ENCODE measurements at regions not wholly inside any gene's neighbourhood (a gene's known extent, or its start where the extent isn't known, plus 50 kb on each side); places are given as distances from the start of the nearest gene placed in this dataset.
A peak's percentile ranks its signal among the peaks of the same experiment; 100 is the strongest.

- Histone ChIP-seq H3K79me1 (ENCODE audit: low read depth, low read length) (no peaks in the 10 kb centered on the region), H3K4me1 (replicated peaks in 1 of 4; ENCODE audit: control insufficient read depth in 3 of 4, insufficient read depth in 4 of 4, low read length in 3 of 4) (peaks cover 0 to 3% (median under 1%) of the 10 kb centered on the region in 4 experiments; a peak in 3 of 7 replicates), H3K18ac (ENCODE audit: extremely low read depth, low read length) (no peak overlapping the region), H3K79me2 (ENCODE audit: control insufficient read depth in 1 of 2, insufficient read depth in 2 of 2, low read length in 2 of 2) (no peaks in the 10 kb centered on the region), H2AK5ac (ENCODE audit: low read depth, low read length) (0 out of 2 replicates have a peak overlapping the region, but pooled peaks have one; percentile 39), H3K27ac (ENCODE audit: low read depth, low read length) (no peak overlapping the region), H3K14ac (ENCODE audit: insufficient read length) (no peak overlapping the region), H3K36me3 (ENCODE audit: control insufficient read depth in 2 of 4, insufficient read depth in 4 of 4, low read length in 3 of 4) (no peaks in the 10 kb centered on the region; a peak in 1 of 8 replicates), H3K27me3 (replicated peaks in 1 of 4; ENCODE audit: control insufficient read depth in 3 of 4, extremely low read depth in 1 of 4, insufficient read depth in 3 of 4, low read length in 3 of 4) (no peaks in the 10 kb centered on the region), H4K8ac (ENCODE audit: extremely low read depth, insufficient read depth, low read length) (no peak overlapping the region), H4K5ac (ENCODE audit: insufficient read length, low read depth, low read length) (no peak overlapping the region), H3K56ac (replicated peaks; ENCODE audit: insufficient read length, low read depth, low read length) (no peak overlapping the region), H3K4me2 (ENCODE audit: insufficient read depth in 1 of 2, low read depth in 2 of 2, low read length in 2 of 2) (no peak overlapping the region), H3K4me3 (ENCODE audit: extremely low read depth in 1 of 4, insufficient read depth in 2 of 4, low read depth in 3 of 4, low read length in 4 of 4) (no peak overlapping the region), H2BK15ac (ENCODE audit: low read length) (no peak overlapping the region), H4K20me1 (replicated peaks in 1 of 2; ENCODE audit: control insufficient read depth in 1 of 2, insufficient read depth in 2 of 2, low read length in 2 of 2) (peaks cover 0 to 3% of the 10 kb centered on the region in 2 experiments), H3K23ac (ENCODE audit: insufficient read length) (no peak overlapping the region), H4K91ac (replicated peaks; ENCODE audit: insufficient read length, low read length) (no peak overlapping the region), H3K23me2 (ENCODE audit: low read depth, low read length) (peaks cover 5% of the 10 kb centered on the region; the same call in 1 of the 2 replicates), H2BK5ac (ENCODE audit: low read depth, low read length) (peak overlapping the region; percentile 16; the same call in 1 of the 2 replicates), H2BK120ac (replicated peaks; ENCODE audit: low read depth, low read length) (no peak overlapping the region), H2BK12ac (ENCODE audit: low read depth, low read length) (peak overlapping the region; percentile 39; the same call in 1 of the 2 replicates), H2BK20ac (ENCODE audit: low read length) (no peak overlapping the region), H2AFZ (ENCODE audit: low read length) (no peak overlapping the region), H3K9ac (replicated peaks in 1 of 4; ENCODE audit: extremely low read depth in 1 of 4, low read depth in 3 of 4, low read length in 3 of 4) (no peak overlapping the region), H3K4ac (replicated peaks; ENCODE audit: insufficient read length, low read depth, low read length) (no peak overlapping the region), H3K9me3 (ENCODE audit: insufficient read depth in 2 of 2, low read depth in 1 of 2, low read length in 1 of 2) (no peaks in the 10 kb centered on the region)
- no peak for TF ChIP-seq SP1 (IDR thresholded peaks at IDR 0.05; ENCODE audit: low read depth, low read length)
- TF ChIP-seq PHF8 (conservative IDR thresholded peaks at IDR 0.05; ENCODE audit: low read depth, low read length): no peak
- no peak for TF ChIP-seq KDM1A (IDR thresholded peaks at IDR 0.05; ENCODE audit: borderline replicate concordance, low read length)
- no peak for TF ChIP-seq JUND (IDR thresholded peaks at IDR 0.05; ENCODE audit: low read length)
- no peak for TF ChIP-seq YY1 (IDR thresholded peaks at IDR 0.05; ENCODE audit: low read depth, low read length)
- no peak for TF ChIP-seq BRCA1 (IDR thresholded peaks at IDR 0.05; ENCODE audit: low read depth, low read length)
- no peak for TF ChIP-seq SUZ12 (IDR thresholded peaks at IDR 0.05; ENCODE audit: low read length)
- no peak for TF ChIP-seq RXRA (IDR thresholded peaks at IDR 0.05; ENCODE audit: insufficient read depth, low read depth, low read length)
- no peak for TF ChIP-seq GTF2F1 (IDR thresholded peaks at IDR 0.05; ENCODE audit: borderline replicate concordance, low read depth, low read length)
- no peak for TF ChIP-seq ATF3 (IDR thresholded peaks at IDR 0.05; ENCODE audit: insufficient read depth, low read depth, low read length)
- no peak for TF ChIP-seq EP300 (IDR thresholded peaks at IDR 0.05; ENCODE audit: borderline replicate concordance in 1 of 2, low read depth in 2 of 2, low read length in 2 of 2)
- ChIA-PET POLR2A (ENCODE audit: partially characterized antibody) (no interaction called here), CTCF (ENCODE audit: partially characterized antibody) (no interaction called here)
- no peak for FAIRE-seq
- WGBS, 2 experiments (ENCODE audit: extremely low coverage in 1 of 2, insufficient coverage in 1 of 2, insufficient read length in 1 of 2, insufficient replicate concordance in 2 of 2, low coverage in 1 of 2, low lambda C conversion rate in 2 of 2, missing lambda C conversion rate in 1 of 2): 67% methylated on average over 13 of the region's 13 CpGs; no CpG with 5 or more reads in 1 of the 2 experiments
- DNase-seq (ENCODE audit: low read depth in 1 of 2, low spot score in 2 of 2): no peak
Measured at GRCh38 chrX:1909419-1910206, 294.8 kb downstream of the ASMT start.

Measured in H1 (cell line).